K562 (cell line): ENCODE measurements at regions not wholly inside any gene's neighbourhood (a gene's known extent, or its start where the extent isn't known, plus 50 kb on each side); places are given as distances from the start of the nearest gene placed in this dataset.

Source experiments
- ATAC-seq: fragments of 200-7000 bp; cut with Tn5 transposase; 3 replicates; pipeline ENCODE4 v1.9.1; 2020; ENCODE audit warnings: moderate library complexity
- BruUV-seq: library from RNA; stranded (reverse); fragments of 400-500 nt; replicated peaks from 2 replicates; lab custom pipeline; 2021; lab: Mats Ljungman, UMichigan
- CTCF ChIA-PET: fragments of 300-600 bp; formaldehyde crosslinking; extraction: SDS; loops from one replicate; lab custom pipeline; 2021; ENCODE audit warnings: low intra/inter-chr PET ratio; lab: Yijun Ruan, JAX
- POLR2A ChIA-PET: fragments of 300-600, 350-650 bp; sonication (Branson Sonifier 250); formaldehyde crosslinking; extraction: SDS; loops from one replicate; lab custom pipeline; 2021; ENCODE audit warnings: antibody characterized with exemption, inconsistent platforms; lab: Yijun Ruan, JAX
- DNase-seq, 4 experiments: peaks; one replicate each; pipeline versions ENCODE4 v3.0.0 to v3.0.0-alpha.2; 2011 to 2018; ENCODE audit warnings: low spot score in 3 of 4, mixed read lengths in 3 of 4; ENCODE audit errors: extremely low read depth in 1 of 4
- FAIRE-seq: peaks from 2 replicates; lab custom pipeline; 2011; peaks lifted over from hg19 to GRCh38; lab: Jason Lieb, UNC
- H2AFZ ChIP-seq: 2 replicates; pipeline ENCODE4 v1.6.0; 2011; ENCODE audit warnings: low read depth, low read length, control low read depth, inconsistent platforms
- H3K27ac ChIP-seq: fragments of 200-600 bp; 3 replicates; pipeline ENCODE4 v1.8.0; 2011; ENCODE audit warnings: low read depth, mild to moderate bottlenecking, control low read depth, inconsistent platforms, low read length, moderate library complexity, mixed read lengths; ENCODE audit errors: extremely low read depth
- H3K27me3 ChIP-seq, 2 experiments: fragments of 300-600 bp in 1 of 2; 2 replicates in 1 of 2; 3 replicates in 1 of 2; pipeline versions ENCODE4 v1.6.0 to v1.8.0; 2011; ENCODE audit warnings: inconsistent platforms in 2 of 2, low read length in 2 of 2, mild to moderate bottlenecking in 1 of 2, mixed read lengths in 1 of 2, moderate library complexity in 1 of 2; ENCODE audit not compliant: control insufficient read depth in 2 of 2, insufficient read depth in 2 of 2
- H3K36me3 ChIP-seq: fragments of 300-600 bp; 3 replicates; pipeline ENCODE4 v1.8.0; 2011; ENCODE audit warnings: mild to moderate bottlenecking, low read length, inconsistent platforms; ENCODE audit not compliant: control insufficient read depth, insufficient read depth
- H3K4me1 ChIP-seq, 2 experiments: fragments of 200-600 bp in 1 of 2; replicated peaks in 1 of 2; 2 replicates in 1 of 2; 3 replicates in 1 of 2; pipeline versions ENCODE4 v1.5.1 to v1.8.0; 2011; ENCODE audit warnings: inconsistent platforms in 2 of 2, low read length in 2 of 2, mild to moderate bottlenecking in 1 of 2, mixed read lengths in 1 of 2, moderate library complexity in 1 of 2; ENCODE audit not compliant: control insufficient read depth in 2 of 2, insufficient read depth in 2 of 2
- H3K4me2 ChIP-seq: 2 replicates; pipeline ENCODE4 v1.6.1; 2011; ENCODE audit warnings: low read length, control low read depth, inconsistent platforms, mixed read lengths; ENCODE audit not compliant: insufficient read depth
- H3K4me3 ChIP-seq: fragments of 200-600 bp; sonication (generic), shearing (Covaris generic); 2 replicates; pipeline ENCODE4 v1.5.1; 2016; ENCODE audit warnings: control low read depth, inconsistent platforms
- H3K79me2 ChIP-seq: fragments of 200-600 bp; 3 replicates; pipeline ENCODE4 v1.8.0; 2011; ENCODE audit warnings: low read length, inconsistent platforms; ENCODE audit not compliant: control insufficient read depth, insufficient read depth
- H3K9ac ChIP-seq, 2 experiments: 2 replicates each; pipeline versions ENCODE4 v1.6.0 to v1.6.1; 2011; ENCODE audit warnings: low read depth in 2 of 2, low read length in 2 of 2, control low read depth in 1 of 2, inconsistent platforms in 1 of 2, mild to moderate bottlenecking in 1 of 2, mixed read lengths in 1 of 2; ENCODE audit not compliant: insufficient read depth in 1 of 2
- H3K9me1 ChIP-seq: one replicate; pipeline ENCODE4 v1.6.0; 2011; ENCODE audit warnings: inconsistent platforms, mild to moderate bottlenecking, low read length, moderate library complexity; ENCODE audit not compliant: control insufficient read depth, insufficient read depth
- H3K9me3 ChIP-seq: replicated peaks from 2 replicates; pipeline ENCODE4 v1.5.1; 2011; ENCODE audit warnings: low read depth, low read length, inconsistent platforms; ENCODE audit not compliant: control insufficient read depth, insufficient read depth
- H4K20me1 ChIP-seq: replicated peaks from 2 replicates; pipeline ENCODE4 v1.6.1; 2011; ENCODE audit warnings: low read length, inconsistent platforms, mixed read lengths; ENCODE audit not compliant: control insufficient read depth, insufficient read depth
- ADNP ChIP-seq: fragments of 200-800 bp; sonication (Bioruptor generic); IDR thresholded peaks from 2 replicates; pipeline ENCODE4 v1.6.1; 2016; ENCODE audit warnings: missing genetic modification characterization, missing compliant biosample characterization
- BRD9 ChIP-seq: fragments of 450-650 bp; IDR thresholded peaks from 2 replicates; pipeline ENCODE4 v1.6.1; 2018; ENCODE audit warnings: low read depth; ENCODE audit not compliant: partially characterized antibody
- FOXA3 ChIP-seq, 2 experiments: fragments of 450-650 bp in 1 of 2; sonication (generic) in 1 of 2; formaldehyde crosslinking; IDR thresholded peaks in 1 of 2; conservative IDR thresholded peaks in 1 of 2; 2 replicates each; pipeline versions ENCODE4 v1.4.0 to v1.8.0; 2020 to 2022; ENCODE audit warnings: mild to moderate bottlenecking in 2 of 2, missing genetic modification reagents in 1 of 2
- HNRNPUL1 ChIP-seq: fragments of 200-400 bp; formaldehyde crosslinking; IDR thresholded peaks from 2 replicates; pipeline ENCODE4 v1.6.1; 2017; ENCODE audit warnings: low read length
- PREB ChIP-seq: sonication (generic); formaldehyde crosslinking; IDR thresholded peaks from 2 replicates; pipeline ENCODE4 v1.8.1; 2023; ENCODE audit warnings: mild to moderate bottlenecking, missing genetic modification reagents
- RNF219 ChIP-seq: fragments of 250-450 bp; sonication (Bioruptor Pico); IDR thresholded peaks from 2 replicates; pipeline ENCODE4 v1.5.0; 2022; ENCODE audit warnings: mild to moderate bottlenecking
- THAP7 ChIP-seq: fragments of 250-450 bp; sonication (Bioruptor Pico); IDR thresholded peaks from 2 replicates; pipeline ENCODE4 v1.5.0; 2021
- WGBS: fragments of 100-300 bp; shearing (Covaris generic); methylation state at CpG from one replicate; pipeline ENCODE4 v1.1.6; 2016; ENCODE audit warnings: low coverage, mixed read lengths; ENCODE audit not compliant: insufficient coverage; ENCODE audit errors: missing lambda C conversion rate; 5-methylcytosine and 5-hydroxymethylcytosine counted together
- in situ Hi-C: fragments of 300-500 bp; cut with MboI; formaldehyde crosslinking; loops from 4 replicates; pipeline ENCODE4 v1.15.0; 2018; ENCODE audit warnings: inconsistent platforms, mixed read lengths
- intact Hi-C: fragments of 100-400 bp; cut with micrococcal nuclease; formaldehyde crosslinking; loops from 2 replicates; pipeline ENCODE4 v1.14.2; 2022

DNA sequence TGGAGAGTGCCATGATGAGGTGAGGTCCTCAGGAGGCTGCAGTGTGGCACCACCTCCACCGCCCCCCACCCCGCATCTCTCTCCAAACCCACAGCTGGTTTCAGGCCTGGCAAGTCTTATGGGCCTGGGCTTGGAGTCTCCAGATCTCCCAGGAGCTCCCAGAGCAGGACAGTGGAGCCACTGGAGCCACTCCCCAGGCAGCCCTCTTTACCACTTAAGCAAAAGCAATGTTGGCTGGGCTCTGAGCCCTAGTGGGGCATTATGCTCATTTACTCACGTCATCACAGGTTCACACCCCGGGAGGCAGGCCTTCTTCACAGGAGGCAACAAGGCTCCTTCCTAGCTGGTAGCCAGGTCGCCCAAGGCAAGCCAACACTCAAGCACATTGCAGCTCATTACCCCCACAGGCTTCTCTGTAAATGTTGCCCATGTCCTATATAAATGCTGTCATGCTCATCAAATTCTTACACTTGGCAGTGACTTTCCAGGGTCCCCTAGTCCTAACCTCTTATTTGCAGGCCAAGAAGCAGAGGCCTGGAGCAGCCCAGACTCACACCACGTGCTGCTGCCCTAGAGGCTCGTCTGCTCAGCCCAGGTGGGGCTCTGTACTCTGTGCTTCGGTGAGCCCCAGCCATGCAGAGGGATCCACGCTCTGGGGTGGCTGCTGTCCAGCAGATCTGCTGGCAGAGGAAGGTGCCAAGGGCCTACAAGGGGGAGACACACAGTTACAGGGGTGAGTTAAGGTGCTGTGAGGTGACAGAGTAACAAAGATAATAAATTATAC is 459.3 kb downstream of the MATN1 start (continued):
- TF ChIP-seq PREB (no peak), BRD9 (no peak), FOXA3 (CRISPR knock-in tag; conservative IDR thresholded peaks at IDR 0.05 in 1 of 2, IDR thresholded peaks at IDR 0.05 in 1 of 2) (no peak)
- TF ChIP-seq, all 486 proteins: peak for 0

- in situ Hi-C loops = no loop called here
- ChIA-PET CTCF (no interaction called here), POLR2A (interaction anchor here (0.7 to 0.8 kb wide), 3 partner anchors 8 to 213 kb away, joined by 3 to 4 read pairs (median 3); no protein-coding TSS in a partner anchor)
- H3K9me3 ChIP-seq = no peaks in the 10 kb centered on the region
- H3K9ac ChIP-seq = no peak overlapping the region
- no peaks in the 10 kb centered on the region for H3K79me2 ChIP-seq
- DNase-seq (no peak), FAIRE-seq (no peak), ATAC-seq (no peak)
- 0% methylated on average over 4 of the region's 4 CpGs for WGBS
- H3K4me2 ChIP-seq = no peak overlapping the region
- H2AFZ ChIP-seq = no peak overlapping the region
- H4K20me1 ChIP-seq = no peaks in the 10 kb centered on the region
- BruUV-seq = no TSS peak
- no peak overlapping the region for H3K4me3 ChIP-seq
- H3K9me1 ChIP-seq = no peaks in the 10 kb centered on the region
- peaks cover 0 to 20% of the 10 kb centered on the region in 2 experiments; a peak in 2 of 5 replicates for H3K27me3 ChIP-seq
- no peaks in the 10 kb centered on the region for H3K4me1 ChIP-seq
- H3K36me3 ChIP-seq = no peaks in the 10 kb centered on the region
- H3K27ac ChIP-seq = no peak overlapping the region
- intact Hi-C loops = no loop called here
- TF ChIP-seq FOXA3 (CRISPR knock-in tag; conservative IDR thresholded peaks at IDR 0.05 in 1 of 2, IDR thresholded peaks at IDR 0.05 in 1 of 2) = no peak
- TF ChIP-seq HNRNPUL1 = no peak
- TF ChIP-seq RNF219 = no peak
- no peak for TF ChIP-seq ADNP (tag)
- TF ChIP-seq THAP7 = no peak
These were observed 460.0 kb downstream of the MATN1 start for GRCh38 chr1:30263405-30263804.
